Vagina (tissue), 2 donors: ENCODE measurements at regions not wholly inside any gene's neighbourhood (a gene's known extent, or its start where the extent isn't known, plus 50 kb on each side); places are given as distances from the start of the nearest gene placed in this dataset.

ENCODE experiments used
- DNase-seq, 2 donors: peaks; one replicate each; pipeline ENCODE4 v3.0.0-alpha.2; 2017; ENCODE audit errors: extremely low spot score in 2 of 2
- H3K27ac ChIP-seq: fragments of 200-600 bp; sonication (generic); one replicate; pipeline ENCODE4 v1.5.1; 2019
- H3K27me3 ChIP-seq: fragments of 200-600 bp; sonication (generic); one replicate; pipeline ENCODE4 v1.5.1; 2019
- H3K36me3 ChIP-seq, 2 donors: fragments of 200-600 bp; sonication (generic); one replicate each; pipeline ENCODE4 v1.5.1; 2017 to 2019
- H3K4me1 ChIP-seq: fragments of 200-600 bp; sonication (generic); one replicate; pipeline ENCODE4 v1.5.1; 2019
- H3K4me3 ChIP-seq, 2 donors: fragments of 200-600 bp; sonication (generic); 1 replicate in 1 of 2; 2 replicates in 1 of 2; pipeline ENCODE4 v1.5.1; 2016 to 2019
- H3K9me3 ChIP-seq: fragments of 200-600 bp; sonication (generic); one replicate; pipeline ENCODE4 v1.5.1; 2019
- CTCF ChIP-seq, 3 experiments: fragments of 450-650 bp in 2 of 3; fragments of 200-600 bp in 1 of 3; sonication (generic) in 1 of 3; IDR thresholded peaks; one replicate each; pipeline ENCODE4 v1.5.1; 2017 to 2019; ENCODE audit warnings: antibody characterized with exemption in 3 of 3, mild to moderate bottlenecking in 2 of 3, moderate library complexity in 2 of 3
- POLR2A ChIP-seq, 2 donors: fragments of 450-650 bp; IDR thresholded peaks; one replicate each; pipeline ENCODE4 v1.6.1; 2017; ENCODE audit warnings: antibody characterized with exemption in 2 of 2, mild to moderate bottlenecking in 2 of 2, moderate library complexity in 2 of 2
- POLR2AphosphoS5 ChIP-seq, 2 donors: sonication (generic); formaldehyde crosslinking; IDR thresholded peaks; one replicate each; pipeline ENCODE4 v1.9.0; 2017; ENCODE audit warnings: antibody characterized with exemption in 2 of 2, mild to moderate bottlenecking in 2 of 2, low read depth in 1 of 2; ENCODE audit not compliant: insufficient read depth in 1 of 2
- intact Hi-C: fragments of 100-400 bp; cut with DNase I; formaldehyde crosslinking; loops from one replicate; pipeline ENCODE4 v1.15.1; 2023

GRCh38 chr2:118177884-118178283, 89.6 kb downstream of the INSIG2 start:
- Histone ChIP-seq H3K27me3 (no peaks in the 10 kb centered on the region), H3K9me3 (no peaks in the 10 kb centered on the region), H3K4me1 (no peaks in the 10 kb centered on the region), H3K4me3 (no peak overlapping the region), H3K36me3 (no peaks in the 10 kb centered on the region), H3K27ac (no peak overlapping the region)
- no peak for DNase-seq
- intact Hi-C loops, result no loop called here
- TF ChIP-seq CTCF (IDR thresholded peaks at IDR 0.05) (no peak), POLR2A (IDR thresholded peaks at IDR 0.05) (no peak), POLR2AphosphoS5 (IDR thresholded peaks at IDR 0.05; ENCODE audit: insufficient read depth in 1 of 2, low read depth in 1 of 2) (no peak)

- no peak for DNase-seq
- Histone ChIP-seq H3K9me3 (no peaks in the 10 kb centered on the region), H3K27me3 (no peaks in the 10 kb centered on the region), H3K4me3 (no peak overlapping the region), H3K4me1 (no peaks in the 10 kb centered on the region), H3K36me3 (no peaks in the 10 kb centered on the region), H3K27ac (no peak overlapping the region)
- no peak for TF ChIP-seq POLR2A (IDR thresholded peaks at IDR 0.05)
- no peak for TF ChIP-seq CTCF (IDR thresholded peaks at IDR 0.05)
- TF ChIP-seq POLR2AphosphoS5 (IDR thresholded peaks at IDR 0.05; ENCODE audit: insufficient read depth in 1 of 2, low read depth in 1 of 2), result no peak
- intact Hi-C loops, result no loop called here
Observed at GRCh38 chr2:118177318-118177717, 89.0 kb downstream of the INSIG2 start.

GRCh38 chr2:118176601-118177000, 88.3 kb downstream of the INSIG2 start:
- DNase-seq, result no peak
- Histone ChIP-seq H3K4me1 (no peaks in the 10 kb centered on the region), H3K36me3 (no peaks in the 10 kb centered on the region)

GRCh38 chr2:118171546-118171945, 83.3 kb downstream of the INSIG2 start:
- H3K36me3 ChIP-seq, result no peaks in the 10 kb centered on the region
- intact Hi-C loops, result no loop called here

More at GRCh38 chr2:118176601-118177000, 88.3 kb downstream of the INSIG2 start:
- no peaks in the 10 kb centered on the region for H3K9me3 ChIP-seq
- no peak overlapping the region for H3K4me3 ChIP-seq
- H3K27ac ChIP-seq, result no peak overlapping the region
- TF ChIP-seq POLR2AphosphoS5 (IDR thresholded peaks at IDR 0.05; ENCODE audit: insufficient read depth in 1 of 2, low read depth in 1 of 2), result no peak
- TF ChIP-seq POLR2A (IDR thresholded peaks at IDR 0.05), result no peak
- TF ChIP-seq CTCF (IDR thresholded peaks at IDR 0.05), result no peak
- intact Hi-C loops, result no loop called here
- H3K27me3 ChIP-seq, result no peaks in the 10 kb centered on the region

More at GRCh38 chr2:118171546-118171945, 83.3 kb downstream of the INSIG2 start:
- TF ChIP-seq POLR2A (IDR thresholded peaks at IDR 0.05) (no peak), POLR2AphosphoS5 (IDR thresholded peaks at IDR 0.05; ENCODE audit: insufficient read depth in 1 of 2, low read depth in 1 of 2) (no peak), CTCF (IDR thresholded peaks at IDR 0.05) (no peak)
- no peaks in the 10 kb centered on the region for H3K9me3 ChIP-seq
- no peak overlapping the region for H3K27ac ChIP-seq
- H3K27me3 ChIP-seq, result no peaks in the 10 kb centered on the region
- DNase-seq, result no peak
- no peaks in the 10 kb centered on the region for H3K4me1 ChIP-seq
- H3K4me3 ChIP-seq, result no peak overlapping the region
